DND-41 (cell line): ENCODE measurements at regions not wholly inside any gene's neighbourhood (a gene's known extent, or its start where the extent isn't known, plus 50 kb on each side); places are given as distances from the start of the nearest gene placed in this dataset.
"Not testable (repeated sequence)": the region's sequence is repeated elsewhere in the genome, so short reads cannot be mapped to it uniquely, and the experiment has no call there.

Experiments used
- ATAC-seq: fragments of 200-7000 bp; cut with Tn5 transposase; 3 replicates; pipeline ENCODE4 v1.9.1; 2021; ENCODE audit warnings: low read depth; ENCODE audit not compliant: insufficient read depth
- DNase-seq: peaks from one replicate; pipeline ENCODE4 v3.0.0-alpha.2; 2020
- H2AFZ ChIP-seq: 2 replicates; pipeline ENCODE4 v1.6.0; 2012; ENCODE audit warnings: low read depth, low read length
- H3K27ac ChIP-seq: 2 replicates; pipeline ENCODE4 v1.5.1; 2012; ENCODE audit warnings: low read length, inconsistent platforms
- H3K27me3 ChIP-seq: fragments of 200-600 bp; sonication (generic); 2 replicates; pipeline ENCODE4 v1.6.0; 2012; ENCODE audit warnings: low read length, mild to moderate bottlenecking, inconsistent platforms; ENCODE audit not compliant: insufficient read depth, poor library complexity
- H3K36me3 ChIP-seq: 2 replicates; pipeline ENCODE4 v1.5.1; 2012; ENCODE audit warnings: low read length, inconsistent platforms; ENCODE audit not compliant: insufficient read depth
- H3K4me1 ChIP-seq: 2 replicates; pipeline ENCODE4 v1.5.1; 2012; ENCODE audit warnings: mild to moderate bottlenecking, low read length; ENCODE audit not compliant: insufficient read depth
- H3K4me2 ChIP-seq: 2 replicates; pipeline ENCODE4 v1.6.0; 2012; ENCODE audit warnings: mild to moderate bottlenecking, moderate library complexity, low read length, inconsistent platforms; ENCODE audit not compliant: insufficient read depth
- H3K4me3 ChIP-seq, 2 experiments: fragments of 200-600 bp in 1 of 2; shearing (Covaris generic) in 1 of 2; 2 replicates each; pipeline ENCODE4 v1.5.1; 2012 to 2016; ENCODE audit warnings: inconsistent platforms in 2 of 2, low read length in 2 of 2, mild to moderate bottlenecking in 2 of 2, low read depth in 1 of 2, moderate library complexity in 1 of 2
- H3K79me2 ChIP-seq: 2 replicates; pipeline ENCODE4 v1.6.0; 2012; ENCODE audit warnings: low read length, inconsistent platforms; ENCODE audit not compliant: insufficient read depth
- H3K9ac ChIP-seq: 2 replicates; pipeline ENCODE4 v1.6.0; 2012; ENCODE audit warnings: low read depth, mild to moderate bottlenecking, inconsistent platforms, low read length, moderate library complexity
- H3K9me3 ChIP-seq: 2 replicates; pipeline ENCODE4 v1.5.1; 2012; ENCODE audit warnings: low read length, moderate library complexity, mild to moderate bottlenecking, inconsistent platforms; ENCODE audit not compliant: insufficient read depth, severe bottlenecking
- H4K20me1 ChIP-seq: 2 replicates; pipeline ENCODE4 v1.6.0; 2012; ENCODE audit warnings: low read length; ENCODE audit not compliant: insufficient read depth
- EZH2 ChIP-seq: IDR thresholded peaks from 3 replicates; pipeline ENCODE4 v1.6.1; 2012; ENCODE audit warnings: borderline replicate concordance, low read depth, mild to moderate bottlenecking, moderate library complexity, low read length, inconsistent platforms; ENCODE audit not compliant: severe bottlenecking
- TF ChIP-seq, protein P1 (sequence below): IDR thresholded peaks from 2 replicates; pipeline ENCODE4 v1.5.1; 2012; ENCODE audit warnings: borderline replicate concordance, low read length, moderate library complexity, mild to moderate bottlenecking; ENCODE audit not compliant: poor library complexity, severe bottlenecking; ENCODE audit errors: extremely low read depth

DNA sequence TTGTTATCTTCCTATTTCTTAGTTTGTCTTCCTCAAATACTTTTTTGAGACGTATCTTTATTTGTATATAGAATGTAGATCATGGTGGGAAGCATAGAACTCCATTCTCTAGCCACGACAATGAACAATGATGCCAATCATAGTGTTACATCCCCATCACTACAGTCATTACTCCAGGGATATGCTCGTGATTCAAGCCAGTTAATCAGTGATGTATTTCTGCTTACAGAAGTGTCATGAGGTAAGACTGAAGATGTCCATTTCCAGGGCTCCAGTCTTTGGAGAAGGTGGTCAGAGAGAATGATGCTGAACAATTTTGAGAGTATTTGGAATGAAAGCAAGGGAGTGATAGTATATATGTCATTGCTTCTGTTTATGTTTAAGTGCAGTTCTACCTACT lies 777.2 kb upstream of the TMEFF2 start:
- TF ChIP-seq, protein P1, sequence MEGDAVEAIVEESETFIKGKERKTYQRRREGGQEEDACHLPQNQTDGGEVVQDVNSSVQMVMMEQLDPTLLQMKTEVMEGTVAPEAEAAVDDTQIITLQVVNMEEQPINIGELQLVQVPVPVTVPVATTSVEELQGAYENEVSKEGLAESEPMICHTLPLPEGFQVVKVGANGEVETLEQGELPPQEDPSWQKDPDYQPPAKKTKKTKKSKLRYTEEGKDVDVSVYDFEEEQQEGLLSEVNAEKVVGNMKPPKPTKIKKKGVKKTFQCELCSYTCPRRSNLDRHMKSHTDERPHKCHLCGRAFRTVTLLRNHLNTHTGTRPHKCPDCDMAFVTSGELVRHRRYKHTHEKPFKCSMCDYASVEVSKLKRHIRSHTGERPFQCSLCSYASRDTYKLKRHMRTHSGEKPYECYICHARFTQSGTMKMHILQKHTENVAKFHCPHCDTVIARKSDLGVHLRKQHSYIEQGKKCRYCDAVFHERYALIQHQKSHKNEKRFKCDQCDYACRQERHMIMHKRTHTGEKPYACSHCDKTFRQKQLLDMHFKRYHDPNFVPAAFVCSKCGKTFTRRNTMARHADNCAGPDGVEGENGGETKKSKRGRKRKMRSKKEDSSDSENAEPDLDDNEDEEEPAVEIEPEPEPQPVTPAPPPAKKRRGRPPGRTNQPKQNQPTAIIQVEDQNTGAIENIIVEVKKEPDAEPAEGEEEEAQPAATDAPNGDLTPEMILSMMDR = no peak
- TF ChIP-seq EZH2 = no peak
- H2AFZ ChIP-seq = no peak overlapping the region
- H4K20me1 ChIP-seq = no peaks in the 10 kb centered on the region
- ATAC-seq = no peak
- no peak overlapping the region for H3K27ac ChIP-seq
- no peaks in the 10 kb centered on the region for H3K9me3 ChIP-seq
- no peaks in the 10 kb centered on the region for H3K79me2 ChIP-seq
- no peaks in the 10 kb centered on the region for H3K36me3 ChIP-seq
- no peaks in the 10 kb centered on the region for H3K4me1 ChIP-seq
- no peak overlapping the region for H3K9ac ChIP-seq
- no peak overlapping the region for H3K4me2 ChIP-seq
- DNase-seq = no peak
- no peaks in the 10 kb centered on the region for H3K27me3 ChIP-seq
- H3K4me3 ChIP-seq = no peak overlapping the region

- H3K36me3 ChIP-seq = no peaks in the 10 kb centered on the region
- no peaks in the 10 kb centered on the region for H4K20me1 ChIP-seq
- no peaks in the 10 kb centered on the region for H3K27me3 ChIP-seq
- ATAC-seq = no peak
- H3K4me3 ChIP-seq = no peak overlapping the region
- H3K79me2 ChIP-seq = no peaks in the 10 kb centered on the region
- no peaks in the 10 kb centered on the region for H3K4me1 ChIP-seq
- no peaks in the 10 kb centered on the region for H3K9me3 ChIP-seq
- no peak overlapping the region for H2AFZ ChIP-seq
- TF ChIP-seq EZH2 = no peak
- TF ChIP-seq, protein P1 = no peak
- H3K4me2 ChIP-seq = no peak overlapping the region
- no peak for DNase-seq
- H3K9ac ChIP-seq = no peak overlapping the region
- no peak overlapping the region for H3K27ac ChIP-seq
Observed at GRCh38 chr2:192969055-192969454, 774.3 kb upstream of the TMEFF2 start.

DNA sequence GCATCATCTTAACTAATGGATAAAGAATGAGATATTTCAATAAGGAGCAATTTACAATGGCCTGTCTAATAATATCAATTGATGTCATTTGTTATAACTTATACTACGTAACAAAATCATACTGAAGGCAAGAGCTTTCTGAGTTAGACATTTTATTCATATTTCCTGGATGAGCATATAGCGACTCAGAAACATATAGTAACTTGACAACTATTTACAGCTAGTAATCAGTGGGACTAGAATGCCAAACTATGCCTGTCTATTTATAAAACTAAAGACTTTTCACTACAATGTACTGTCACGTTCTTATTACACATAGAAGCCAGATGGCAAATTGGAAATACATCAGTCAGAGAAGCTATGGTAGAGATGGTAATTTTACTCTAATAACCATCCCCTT lies 766.2 kb upstream of the TMEFF2 start:
- DNase-seq (no peak), ATAC-seq (no peak)
- H3K36me3 ChIP-seq = no peaks in the 10 kb centered on the region
- no peak overlapping the region for H2AFZ ChIP-seq
- no peaks in the 10 kb centered on the region for H3K27me3 ChIP-seq
- H3K27ac ChIP-seq = no peak overlapping the region
- no peaks in the 10 kb centered on the region for H3K9me3 ChIP-seq
- H3K4me2 ChIP-seq = no peak overlapping the region
- H4K20me1 ChIP-seq = no peaks in the 10 kb centered on the region
- no peaks in the 10 kb centered on the region for H3K79me2 ChIP-seq
- no peaks in the 10 kb centered on the region for H3K4me1 ChIP-seq
- no peak overlapping the region for H3K9ac ChIP-seq
- H3K4me3 ChIP-seq = no peak overlapping the region
- TF ChIP-seq, protein P1 = no peak
- no peak for TF ChIP-seq EZH2

GRCh38 chr2:192958615-192959014 lies 763.9 kb upstream of the TMEFF2 start:
- ATAC-seq, H3K4me3 ChIP-seq, H3K9me3 ChIP-seq, H3K36me3 ChIP-seq, H3K4me2 ChIP-seq, H3K27me3 ChIP-seq, H3K9ac ChIP-seq, H3K4me1 ChIP-seq, H3K79me2 ChIP-seq, H4K20me1 ChIP-seq, H3K27ac ChIP-seq, H2AFZ ChIP-seq, DNase-seq: not testable (repeated sequence)
